Non-pigmented ciliary epithelial cell (primary cell): ENCODE measurements at regions not wholly inside any gene's neighbourhood (a gene's known extent, or its start where the extent isn't known, plus 50 kb on each side); places are given as distances from the start of the nearest gene placed in this dataset.

Experiments used
- DNase-seq: peaks from one replicate; pipeline ENCODE4 v3.0.0-alpha.2; 2010; ENCODE audit warnings: low read depth

DNA sequence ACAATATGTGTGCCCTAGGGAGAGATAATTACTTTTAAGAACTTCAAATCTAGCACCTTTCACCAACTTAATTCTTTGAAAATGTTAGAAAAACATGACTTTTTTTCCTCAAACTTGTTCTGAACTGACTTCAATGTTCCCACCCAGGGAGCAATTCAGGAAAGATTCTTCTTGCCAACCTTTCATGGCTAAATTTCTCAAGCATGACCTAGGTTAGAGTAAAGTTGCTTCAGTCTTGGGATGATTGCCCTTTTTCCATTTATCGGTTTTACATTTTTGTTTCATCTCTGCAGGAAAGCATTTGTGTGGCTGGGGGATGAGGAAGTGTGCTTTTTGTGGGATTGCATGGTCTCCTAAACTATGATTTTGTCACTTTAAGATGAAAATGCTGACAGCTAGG, 647.7 kb downstream of the LTN1 start:
- DNase-seq = no peak

- peak; percentile 43 for DNase-seq
Measured at GRCh38 chr21:28342212-28342810, 650.4 kb downstream of the LTN1 start.

- DNase-seq = no peak
Measured at GRCh38 chr21:28339403-28339802, 653.3 kb downstream of the LTN1 start.

- DNase-seq = no peak
Measured at GRCh38 chr21:28338701-28339305, 653.9 kb downstream of the LTN1 start.

GRCh38 chr21:28337315-28337714, 655.4 kb downstream of the LTN1 start:
- DNase-seq = no peak

DNA sequence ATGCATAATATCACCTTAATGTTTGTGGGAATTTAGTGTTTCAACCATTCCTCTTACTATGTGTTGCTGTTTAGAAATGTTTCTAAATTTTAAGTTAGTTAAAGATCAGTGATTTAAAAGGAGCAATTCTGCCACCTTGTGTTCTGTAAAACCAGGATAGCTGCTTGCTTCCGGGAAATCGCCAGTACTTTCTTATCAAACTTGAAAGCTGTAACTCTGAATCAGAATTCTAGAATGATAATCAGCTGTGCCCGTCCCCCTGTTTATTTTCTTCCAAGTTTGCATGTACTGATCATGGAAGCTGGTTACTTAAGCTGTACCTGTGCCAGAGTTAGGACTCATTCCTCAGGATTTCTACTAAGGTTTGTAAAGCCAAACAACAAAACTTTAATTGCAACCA, 656.4 kb downstream of the LTN1 start:
- peak; percentile 67 for DNase-seq

- DNase-seq = no peak
Measured at GRCh38 chr21:28334407-28334806, 658.3 kb downstream of the LTN1 start.

DNA sequence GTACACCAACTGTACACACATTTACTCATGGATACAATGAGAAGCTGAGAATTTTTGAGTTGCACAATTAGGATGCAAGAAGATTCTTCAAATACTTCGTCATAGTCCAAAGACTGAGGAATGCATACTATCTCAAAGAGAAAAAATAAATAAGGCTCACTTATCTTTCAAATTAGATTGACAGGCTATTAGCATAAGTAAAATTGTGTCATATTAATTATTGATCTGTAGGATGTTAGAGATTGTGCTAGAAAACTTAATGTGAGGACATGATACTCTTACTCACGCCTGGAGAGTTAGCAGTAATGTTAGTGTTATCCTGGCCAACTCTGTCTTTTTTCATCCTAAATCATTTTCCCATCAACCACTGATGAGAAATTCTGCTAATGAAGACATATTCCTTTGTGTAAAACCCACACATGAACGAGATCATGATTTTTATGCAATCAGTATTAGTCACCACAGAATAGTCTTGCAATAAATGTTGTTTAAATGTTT, 659.0 kb downstream of the LTN1 start:
- peak; percentile 27 for DNase-seq

GRCh38 chr21:28332796-28333195, 659.9 kb downstream of the LTN1 start:
- no peak for DNase-seq

DNA sequence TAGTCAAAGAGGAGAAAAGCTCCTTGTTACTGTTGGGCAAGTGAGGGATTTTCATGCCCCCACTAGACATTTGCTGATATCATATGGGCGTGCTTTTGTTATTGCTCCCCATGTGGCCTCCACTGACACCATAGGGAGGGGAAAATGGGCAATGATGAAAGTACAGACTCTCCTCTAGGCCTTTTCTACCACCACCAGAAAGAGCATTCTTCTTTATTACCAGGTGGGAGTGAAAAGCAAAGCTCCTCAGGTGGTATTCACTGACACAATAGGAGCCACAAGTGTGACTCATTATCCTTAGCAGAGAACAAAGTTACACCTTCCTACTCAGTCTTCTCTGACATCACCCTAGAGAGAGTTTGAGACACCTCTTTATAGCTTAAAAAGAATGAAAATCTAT, 667.1 kb downstream of the LTN1 start:
- DNase-seq = no peak

DNA sequence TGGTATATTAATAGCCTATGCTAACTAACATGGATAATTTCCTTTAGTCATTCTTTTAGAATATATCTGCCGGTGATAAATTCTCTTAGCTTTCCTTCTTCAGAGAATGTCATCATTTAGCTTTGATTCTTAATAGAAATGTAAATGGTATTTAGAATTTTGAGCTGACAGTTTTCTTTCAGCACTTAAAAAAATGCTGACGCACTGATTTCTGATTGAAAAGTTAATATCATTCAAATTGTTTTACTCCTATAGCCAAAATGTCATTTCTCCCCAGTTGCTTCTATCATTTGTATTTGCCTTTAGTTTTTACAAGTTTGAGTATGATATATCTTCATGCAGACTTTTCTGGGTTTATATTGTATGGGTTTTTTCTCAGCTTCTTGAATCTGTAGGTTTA, 668.0 kb downstream of the LTN1 start:
- no peak for DNase-seq

DNA sequence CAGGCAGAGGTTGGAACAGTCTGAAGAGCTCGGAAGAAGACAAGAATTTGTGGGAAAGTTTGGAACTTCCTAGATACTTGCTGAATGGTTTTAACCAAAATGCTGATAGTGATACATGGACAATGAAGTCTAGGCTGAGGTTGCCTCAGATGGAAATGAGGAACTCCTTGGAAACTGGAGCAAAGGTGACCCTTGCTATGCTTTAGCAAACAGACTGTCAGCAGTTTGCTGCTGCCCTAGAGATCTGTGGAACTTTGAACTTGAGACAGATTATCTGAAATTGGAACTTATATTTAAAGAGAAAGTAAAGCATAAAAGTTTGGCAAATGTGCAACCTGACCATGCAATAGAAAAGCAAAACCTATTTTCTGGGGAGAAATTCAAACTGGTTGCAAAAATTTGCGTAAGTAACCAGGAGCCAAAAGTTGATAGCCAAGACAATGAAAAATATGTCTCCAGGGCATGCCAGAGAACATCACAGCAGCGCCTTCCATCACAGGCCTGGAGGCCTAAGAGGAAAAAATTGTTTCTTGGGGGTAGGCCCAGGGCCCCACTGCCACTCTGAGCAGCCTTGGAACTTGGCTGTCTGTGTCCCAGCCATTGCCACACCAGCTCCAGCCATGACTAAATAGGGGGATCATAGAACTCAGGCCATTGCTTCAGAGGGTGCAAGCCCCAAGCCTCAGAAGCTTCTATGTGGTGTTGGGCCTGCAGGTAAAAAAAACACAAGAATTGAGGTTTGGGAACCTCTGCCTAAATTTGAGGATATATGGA, 675.3 kb downstream of the LTN1 start:
- DNase-seq = no peak

DNA sequence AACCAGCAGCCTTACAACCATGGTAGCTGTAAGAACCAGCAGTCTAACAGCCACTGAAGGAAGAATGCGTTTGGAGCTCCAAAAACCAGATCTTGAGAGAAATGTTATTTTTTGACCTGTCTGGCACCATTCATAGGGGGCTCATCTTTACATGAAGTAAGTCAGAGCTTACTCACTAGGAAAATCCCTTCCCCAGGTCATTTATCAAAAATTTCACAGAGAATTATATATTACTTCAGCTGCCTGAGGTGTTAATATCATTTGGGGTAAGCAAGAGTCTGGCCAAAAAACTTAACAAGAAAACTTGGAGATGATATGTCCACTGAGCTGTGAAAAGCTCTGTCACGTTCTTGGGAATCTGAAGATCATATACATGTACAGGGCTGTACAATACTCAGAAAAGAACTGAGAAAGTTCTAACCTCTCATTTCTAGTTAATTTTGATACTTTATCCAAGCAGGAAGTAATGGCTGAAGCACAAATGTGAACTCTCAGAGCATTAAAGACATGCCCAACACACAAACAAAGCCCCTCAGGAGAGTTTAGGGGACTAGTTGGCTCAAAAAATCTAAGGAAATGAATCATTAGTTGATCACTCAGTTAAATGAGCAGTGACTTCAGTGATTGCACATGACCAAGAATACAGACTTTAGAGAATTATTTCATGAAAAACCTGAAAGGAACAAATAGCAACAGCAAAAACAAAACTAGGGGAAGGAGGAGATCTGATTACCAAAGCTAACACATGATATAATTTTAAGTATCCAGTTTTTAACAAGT, 681.1 kb downstream of the LTN1 start:
- no peak for DNase-seq

GRCh38 chr21:28310711-28311110, 682.0 kb downstream of the LTN1 start:
- DNase-seq = no peak

- DNase-seq = no peak
Measured at GRCh38 chr21:28310171-28310685, 682.4 kb downstream of the LTN1 start.

- DNase-seq = no peak
Measured at GRCh38 chr21:28309596-28309995, 683.1 kb downstream of the LTN1 start.

DNA sequence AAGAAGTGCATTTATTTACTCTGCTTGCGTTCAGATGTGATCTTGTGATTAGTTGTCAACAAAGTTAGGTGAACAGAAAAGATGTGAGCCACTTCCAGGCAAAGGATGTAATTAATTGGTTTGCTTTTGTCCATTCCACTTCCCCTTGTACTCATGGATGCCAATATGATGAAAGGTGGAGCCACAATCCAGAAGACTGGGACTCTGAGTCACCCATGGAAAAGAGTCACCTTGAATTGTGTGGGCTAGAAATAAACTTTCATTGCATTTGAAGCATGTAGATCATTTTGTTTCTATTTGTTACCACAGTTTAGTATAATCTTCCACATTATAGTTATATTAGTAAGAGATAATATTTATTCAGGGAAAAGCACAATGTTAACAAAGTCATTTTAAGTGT, 684.2 kb downstream of the LTN1 start:
- no peak for DNase-seq

GRCh38 chr21:28299946-28300345, 692.7 kb downstream of the LTN1 start:
- no peak for DNase-seq

GRCh38 chr21:28298251-28298672, 694.4 kb downstream of the LTN1 start:
- no peak for DNase-seq

DNA sequence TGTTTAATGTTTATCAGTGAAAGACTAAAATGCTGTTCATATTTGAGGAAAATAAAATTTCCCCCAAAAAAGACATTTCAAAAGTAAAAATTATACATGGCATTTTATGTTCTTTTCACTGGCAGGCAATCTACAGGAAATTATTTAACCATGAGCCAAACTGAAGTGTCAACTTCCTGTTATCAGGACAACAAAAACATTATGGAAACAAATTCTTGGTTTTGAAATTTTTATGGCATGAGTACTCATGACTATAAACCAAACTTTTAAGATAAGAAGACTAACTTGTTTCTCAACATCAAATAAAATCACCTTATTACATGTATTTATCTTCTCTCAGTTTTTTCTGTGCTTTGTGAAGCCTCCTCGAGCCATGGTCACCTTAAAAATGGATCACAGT, 698.6 kb downstream of the LTN1 start:
- peak; percentile 50 for DNase-seq

DNA sequence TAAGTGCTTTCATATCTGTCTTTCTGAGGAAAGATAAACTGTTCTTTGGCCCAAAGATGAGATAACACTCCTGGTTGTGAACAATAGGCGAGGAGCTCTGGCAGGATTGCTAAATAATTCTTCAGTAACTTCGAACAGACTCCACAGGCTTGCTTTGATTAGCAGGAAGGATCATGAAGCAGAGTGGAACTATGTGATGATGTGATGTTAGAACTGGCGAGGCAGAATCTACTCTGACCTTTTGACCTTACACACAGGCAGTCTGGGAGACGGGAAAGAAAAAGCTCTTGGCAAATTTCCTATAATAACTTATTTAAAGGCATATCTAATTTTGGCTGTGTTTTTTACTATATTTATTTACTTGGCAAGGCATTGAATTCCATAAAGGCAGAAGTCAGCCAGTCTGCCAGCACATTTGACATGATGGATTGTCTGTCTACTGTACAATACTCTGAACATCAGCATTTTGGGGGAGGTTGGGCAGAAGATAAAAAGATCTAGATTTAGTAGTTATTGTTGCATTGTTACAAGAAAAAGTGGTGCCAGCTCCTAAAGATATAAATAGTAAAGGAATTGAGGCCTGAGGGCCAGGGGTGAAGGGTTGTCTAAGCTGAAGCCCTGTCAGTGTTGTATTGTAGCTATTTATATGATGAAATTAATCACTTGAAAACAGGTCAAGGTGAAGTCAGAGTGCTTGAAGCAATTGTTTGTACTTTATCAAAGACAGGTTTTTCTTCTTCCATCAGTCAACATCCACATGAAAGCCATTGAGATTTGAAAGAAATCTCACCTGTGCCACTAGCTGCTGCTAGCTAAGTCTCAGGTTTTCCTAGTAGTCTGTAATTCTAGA, 708.8 kb downstream of the LTN1 start:
- DNase-seq = peak; percentile 94
